ENCODE measurements at regions not wholly inside any gene's neighbourhood (a gene's known extent, or its start where the extent isn't known, plus 50 kb on each side); places are given as distances from the start of the nearest gene placed in this dataset.

GRCh38 chr2:236940916-236941520, 144.7 kb upstream of the COPS8 start:
- TF ChIP-seq HLTF (IDR thresholded peaks at IDR 0.05) (no peak), E2F6 (IDR thresholded peaks at IDR 0.05; ENCODE audit: borderline replicate concordance in 1 of 2, extremely low read depth in 1 of 2, insufficient read depth in 1 of 2, insufficient read length in 1 of 2, low read depth in 1 of 2, low read length in 1 of 2, poor library complexity in 1 of 2, severe bottlenecking in 1 of 2) (no peak), ZNF23 (CRISPR knock-in tag; IDR thresholded peaks at IDR 0.05) (no peak), MTA1 (IDR thresholded peaks at IDR 0.05; ENCODE audit: borderline replicate concordance) (no peak), MAZ (CRISPR knock-in tag; conservative IDR thresholded peaks at IDR 0.05 in 1 of 2, IDR thresholded peaks at IDR 0.05 in 1 of 2) (no peak), PTRF (tag; IDR thresholded peaks at IDR 0.05) (no peak), NFRKB (IDR thresholded peaks at IDR 0.05; ENCODE audit: low read depth) (no peak), IRF2 (CRISPR knock-in tag; IDR thresholded peaks at IDR 0.05) (no peak)
- Histone ChIP-seq H4K20me1 (replicated peaks; ENCODE audit: control insufficient read depth, insufficient read depth, low read length) (no peaks in the 10 kb centered on the region), H3K4me2 (ENCODE audit: insufficient read depth, low read length) (no peak overlapping the region), H3K27ac (ENCODE audit: extremely low read depth, low read depth, low read length) (no peak overlapping the region), H3K9me1 (ENCODE audit: control insufficient read depth, insufficient read depth, low read length) (no peaks in the 10 kb centered on the region), H3K9me3 (replicated peaks; ENCODE audit: control insufficient read depth, insufficient read depth, low read depth, low read length) (no peaks in the 10 kb centered on the region), H3K79me2 (ENCODE audit: control insufficient read depth, insufficient read depth, low read length) (no peaks in the 10 kb centered on the region), H3K4me3 (no peak overlapping the region), H3K36me3 (ENCODE audit: control insufficient read depth, insufficient read depth, low read length) (no peaks in the 10 kb centered on the region), H2AFZ (ENCODE audit: low read depth, low read length) (no peak overlapping the region), H3K27me3 (ENCODE audit: control insufficient read depth in 2 of 2, insufficient read depth in 2 of 2, low read length in 2 of 2) (no peaks in the 10 kb centered on the region), H3K9ac (ENCODE audit: insufficient read depth in 1 of 2, low read depth in 2 of 2, low read length in 2 of 2) (no peak overlapping the region), H3K4me1 (replicated peaks in 1 of 2; ENCODE audit: control insufficient read depth in 2 of 2, insufficient read depth in 2 of 2, low read length in 2 of 2) (no peaks in the 10 kb centered on the region)
- ChIA-PET CTCF (ENCODE audit: low intra/inter-chr PET ratio) (no interaction called here), POLR2A (no interaction called here)
- no peak for ATAC-seq
- WGBS (ENCODE audit: insufficient coverage, low coverage, missing lambda C conversion rate), result 0% methylated on average over 6 of the region's 7 CpGs
- BruUV-seq (replicated peaks), result no TSS peak
- intact Hi-C loops (cut with micrococcal nuclease) (no loop called here), in situ Hi-C loops (cut with MboI) (no loop called here)
- no peak for FAIRE-seq
- DNase-seq (ENCODE audit: extremely low read depth in 1 of 4, low spot score in 3 of 4), result no peak

Data from K562 (cell line).